22Rv1 (cell line): ENCODE measurements at regions not wholly inside any gene's neighbourhood (a gene's known extent, or its start where the extent isn't known, plus 50 kb on each side); places are given as distances from the start of the nearest gene placed in this dataset.

Experiments used
- ZFX ChIP-seq: fragments of 450-650 bp; IDR thresholded peaks from 2 replicates; pipeline ENCODE4 v1.6.1; 2017; ENCODE audit warnings: antibody characterized with exemption, borderline replicate concordance
- TF ChIP-seq, protein P1 (sequence below): fragments of 450-650 bp; IDR thresholded peaks from 2 replicates; pipeline ENCODE4 v1.5.1; 2017; ENCODE audit warnings: mild to moderate bottlenecking

GRCh38 chr2:40831321-40831873, 379.5 kb upstream of the SLC8A1 start:
- TF ChIP-seq, protein P1, sequence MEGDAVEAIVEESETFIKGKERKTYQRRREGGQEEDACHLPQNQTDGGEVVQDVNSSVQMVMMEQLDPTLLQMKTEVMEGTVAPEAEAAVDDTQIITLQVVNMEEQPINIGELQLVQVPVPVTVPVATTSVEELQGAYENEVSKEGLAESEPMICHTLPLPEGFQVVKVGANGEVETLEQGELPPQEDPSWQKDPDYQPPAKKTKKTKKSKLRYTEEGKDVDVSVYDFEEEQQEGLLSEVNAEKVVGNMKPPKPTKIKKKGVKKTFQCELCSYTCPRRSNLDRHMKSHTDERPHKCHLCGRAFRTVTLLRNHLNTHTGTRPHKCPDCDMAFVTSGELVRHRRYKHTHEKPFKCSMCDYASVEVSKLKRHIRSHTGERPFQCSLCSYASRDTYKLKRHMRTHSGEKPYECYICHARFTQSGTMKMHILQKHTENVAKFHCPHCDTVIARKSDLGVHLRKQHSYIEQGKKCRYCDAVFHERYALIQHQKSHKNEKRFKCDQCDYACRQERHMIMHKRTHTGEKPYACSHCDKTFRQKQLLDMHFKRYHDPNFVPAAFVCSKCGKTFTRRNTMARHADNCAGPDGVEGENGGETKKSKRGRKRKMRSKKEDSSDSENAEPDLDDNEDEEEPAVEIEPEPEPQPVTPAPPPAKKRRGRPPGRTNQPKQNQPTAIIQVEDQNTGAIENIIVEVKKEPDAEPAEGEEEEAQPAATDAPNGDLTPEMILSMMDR = no peak
- TF ChIP-seq ZFX = no peak
